SK-N-SH (cell line): ENCODE measurements at regions not wholly inside any gene's neighbourhood (a gene's known extent, or its start where the extent isn't known, plus 50 kb on each side); places are given as distances from the start of the nearest gene placed in this dataset.

ENCODE experiments used
- CTCF ChIA-PET: fragments of 300-600, 350-600 bp; formaldehyde crosslinking; extraction: SDS; loops from one replicate; lab custom pipeline; 2021; lab: Yijun Ruan, JAX
- POLR2A ChIA-PET: fragments of 350-600 bp; sonication (Branson Sonifier 250); formaldehyde crosslinking; extraction: SDS; loops from one replicate; lab custom pipeline; 2020; ENCODE audit warnings: antibody characterized with exemption, inconsistent platforms; lab: Yijun Ruan, JAX
- DNase-seq: peaks from one replicate; pipeline ENCODE4 v3.0.0; 2012
- H2AFZ ChIP-seq: fragments of 200-600 bp; sonication (generic); 2 replicates; pipeline ENCODE4 v1.8.1; 2016; ENCODE audit warnings: antibody characterized with exemption, mild to moderate bottlenecking, low read depth
- H3F3A ChIP-seq: fragments of 200-600 bp; sonication (generic); replicated peaks from 2 replicates; pipeline ENCODE3; 2016; ENCODE audit warnings: antibody characterized with exemption, mild to moderate bottlenecking; ENCODE audit not compliant: insufficient read depth
- H3K27ac ChIP-seq, 2 experiments: fragments of 200-500 bp in 1 of 2; fragments of 200-600 bp in 1 of 2; sonication (Bioruptor generic) in 1 of 2; sonication (generic), shearing (Covaris generic) in 1 of 2; 2 replicates each; pipeline versions ENCODE4 v1.5.1 to v1.6.1; 2014 to 2016; ENCODE audit warnings: low read depth in 2 of 2, inconsistent platforms in 1 of 2, low read length in 1 of 2, mild to moderate bottlenecking in 1 of 2, mixed read lengths in 1 of 2
- H3K27me3 ChIP-seq: fragments of 200-600 bp; sonication (generic), shearing (Covaris generic); 2 replicates; pipeline ENCODE4 v1.6.1; 2016; ENCODE audit warnings: mixed run types; ENCODE audit not compliant: insufficient read depth
- H3K36me3 ChIP-seq, 2 experiments: fragments of 200-500 bp in 1 of 2; fragments of 200-600 bp in 1 of 2; sonication (Bioruptor generic) in 1 of 2; sonication (generic) in 1 of 2; replicated peaks in 1 of 2; 2 replicates each; pipeline versions ENCODE3 to v1.5.1; 2014 to 2016; ENCODE audit warnings: low read length in 1 of 2, mild to moderate bottlenecking in 1 of 2; ENCODE audit not compliant: insufficient read depth in 2 of 2, control insufficient read depth in 1 of 2
- H3K4me1 ChIP-seq, 2 experiments: fragments of 200-500 bp in 1 of 2; fragments of 200-600 bp in 1 of 2; sonication (Bioruptor generic) in 1 of 2; sonication (generic), shearing (Covaris generic) in 1 of 2; 2 replicates each; pipeline versions ENCODE4 v1.5.1 to v1.6.1; 2014 to 2016; ENCODE audit warnings: low read depth in 1 of 2, low read length in 1 of 2, mixed run types in 1 of 2; ENCODE audit not compliant: insufficient read depth in 2 of 2, control insufficient read depth in 1 of 2
- H3K4me2 ChIP-seq: fragments of 200-600 bp; sonication (generic), shearing (Covaris generic); 2 replicates; pipeline ENCODE4 v1.6.1; 2017; ENCODE audit warnings: mixed run types
- H3K4me3 ChIP-seq, 2 experiments: fragments of 200-500 bp in 1 of 2; fragments of 200-600 bp in 1 of 2; sonication (Bioruptor generic) in 1 of 2; sonication (generic), shearing (Covaris generic) in 1 of 2; 2 replicates each; pipeline versions ENCODE4 v1.5.1 to v1.8.1; 2014 to 2016; ENCODE audit warnings: low read depth in 2 of 2, inconsistent platforms in 1 of 2, low read length in 1 of 2, mild to moderate bottlenecking in 1 of 2, mixed read lengths in 1 of 2, moderate library complexity in 1 of 2
- H3K79me2 ChIP-seq: fragments of 200-600 bp; sonication (generic); 2 replicates; pipeline ENCODE4 v1.8.1; 2017; ENCODE audit warnings: mild to moderate bottlenecking; ENCODE audit not compliant: insufficient read depth
- H3K9ac ChIP-seq: fragments of 200-600 bp; sonication (generic); 2 replicates; pipeline ENCODE4 v1.6.1; 2017; ENCODE audit warnings: mixed run types
- H3K9me2 ChIP-seq: fragments of 200-600 bp; sonication (generic); 2 replicates; pipeline ENCODE4 v1.6.1; 2017; ENCODE audit warnings: mixed run types
- H3K9me3 ChIP-seq: fragments of 200-600 bp; sonication (generic); 2 replicates; pipeline ENCODE4 v1.6.1; 2017; ENCODE audit warnings: mixed run types, mild to moderate bottlenecking, moderate library complexity
- H4K20me1 ChIP-seq: fragments of 200-600 bp; sonication (generic); 2 replicates; pipeline ENCODE4 v1.6.1; 2017; ENCODE audit warnings: mild to moderate bottlenecking, mixed run types; ENCODE audit not compliant: insufficient read depth
- CHD2 ChIP-seq: fragments of 150-350 bp; IDR thresholded peaks from 2 replicates; pipeline ENCODE4 v1.6.1; 2018; ENCODE audit warnings: low read length; ENCODE audit not compliant: partially characterized antibody
- ELF1 ChIP-seq: IDR thresholded peaks from 2 replicates; pipeline ENCODE4 v1.4.0; 2012
- EP300 ChIP-seq, 2 experiments: IDR thresholded peaks; 2 replicates each; pipeline versions ENCODE4 v1.4.0 to v1.6.1; 2012; ENCODE audit warnings: borderline replicate concordance in 1 of 2, low read depth in 1 of 2, low read length in 1 of 2
- FOXJ3 ChIP-seq: sonication (generic); formaldehyde crosslinking; IDR thresholded peaks from 2 replicates; pipeline ENCODE4 v1.5.1; 2020; ENCODE audit warnings: mild to moderate bottlenecking, missing genetic modification reagents
- GABPA ChIP-seq: IDR thresholded peaks from 2 replicates; pipeline ENCODE4 v1.4.0; 2012; ENCODE audit warnings: low read depth, mild to moderate bottlenecking
- JUND ChIP-seq: IDR thresholded peaks from 2 replicates; pipeline ENCODE4 v1.4.0; 2012
- MEF2A ChIP-seq: IDR thresholded peaks from 2 replicates; pipeline ENCODE4 v1.4.0; 2012; ENCODE audit warnings: low read depth, borderline replicate concordance
- NFIC ChIP-seq: IDR thresholded peaks from 2 replicates; pipeline ENCODE4 v1.4.0; 2012; ENCODE audit warnings: borderline replicate concordance
- NRF1 ChIP-seq: IDR thresholded peaks from 2 replicates; pipeline ENCODE4 v1.6.1; 2012; ENCODE audit warnings: low read depth, mild to moderate bottlenecking, low read length
- RXRA ChIP-seq: IDR thresholded peaks from 2 replicates; pipeline ENCODE4 v1.4.0; 2012; ENCODE audit warnings: low read depth, mild to moderate bottlenecking, borderline replicate concordance
- SIN3A ChIP-seq: IDR thresholded peaks from 2 replicates; pipeline ENCODE4 v1.6.1; 2012; ENCODE audit warnings: low read depth, mild to moderate bottlenecking, low read length, moderate library complexity, borderline replicate concordance
- SMC3 ChIP-seq: IDR thresholded peaks from 2 replicates; pipeline ENCODE4 v1.6.1; 2012; ENCODE audit warnings: low read depth, low read length, improper control_type of control experiment
- TCF12 ChIP-seq: IDR thresholded peaks from 2 replicates; pipeline ENCODE4 v1.4.0; 2012
- WGBS: methylation state at CpG from one replicate; pipeline ENCODE4 v1.1.6; 2017; ENCODE audit warnings: low lambda C conversion rate; 5-methylcytosine and 5-hydroxymethylcytosine counted together
- TF ChIP-seq, protein P1 (sequence below): fragments of 150-350 bp; IDR thresholded peaks from 2 replicates; pipeline ENCODE4 v1.6.1; 2016; ENCODE audit warnings: mild to moderate bottlenecking, low read depth, low read length

DNA sequence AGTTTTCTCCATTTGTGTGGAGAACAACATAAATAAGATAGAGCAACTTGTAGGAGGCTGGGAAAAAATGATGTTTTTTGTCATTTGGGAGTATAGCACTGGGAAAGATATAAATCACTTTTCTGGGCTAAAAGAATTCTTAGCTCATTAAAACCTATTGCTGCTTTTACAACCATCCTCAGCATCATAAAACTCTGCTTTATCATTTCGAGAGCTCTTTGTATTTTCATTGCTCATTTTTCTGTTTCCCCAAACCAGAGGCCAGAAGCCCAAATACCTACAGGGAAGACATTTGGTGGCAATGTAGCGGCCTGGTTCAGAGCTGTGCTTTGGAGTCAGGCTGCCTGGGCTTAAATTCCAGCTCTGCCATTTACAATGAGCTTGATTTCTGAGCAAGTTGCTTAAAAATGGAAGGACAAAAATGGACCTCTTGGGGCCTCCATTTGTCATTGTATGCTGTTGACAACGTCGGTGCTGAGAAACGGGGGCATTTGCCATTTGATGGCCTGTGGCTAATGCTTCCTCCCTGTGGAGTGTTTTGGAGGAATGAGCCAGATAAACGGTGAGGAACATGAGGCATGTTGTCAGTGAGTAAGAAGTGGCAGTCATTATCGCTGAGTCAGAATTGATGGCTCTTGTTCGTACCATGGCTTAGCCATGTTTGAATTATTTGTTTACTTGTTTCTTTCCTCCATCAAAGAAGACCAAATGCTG lies 260.0 kb downstream of the EBLN2 start:
- Histone ChIP-seq H4K20me1 (no peaks in the 10 kb centered on the region), H3K36me3 (no peaks in the 10 kb centered on the region), H2AFZ (no peak overlapping the region), H3K79me2 (no peaks in the 10 kb centered on the region), H3F3A (no peaks in the 10 kb centered on the region), H3K9me3 (0 out of 2 replicates have a peak, but pooled peaks cover 5% of the 10 kb centered on the region), H3K27me3 (no peaks in the 10 kb centered on the region; the same call in 1 of the 2 replicates), H3K4me2 (no peak overlapping the region), H3K27ac (no peak overlapping the region), H3K4me3 (no peak overlapping the region), H3K9me2 (no peaks in the 10 kb centered on the region), H3K4me1 (no peaks in the 10 kb centered on the region; a peak in 1 of 4 replicates), H3K9ac (no peak overlapping the region)
- POLR2A ChIA-PET: no interaction called here
- CTCF ChIA-PET: interaction anchor here (0.9 kb wide), 1 partner anchor 12 kb away, joined by 3 read pairs; no protein-coding TSS in a partner anchor
- WGBS: 43% methylated on average over 8 of the region's 8 CpGs
- no peak for DNase-seq
- TF ChIP-seq SMC3: no peak
- TF ChIP-seq GABPA: no peak
- TF ChIP-seq, protein P1, sequence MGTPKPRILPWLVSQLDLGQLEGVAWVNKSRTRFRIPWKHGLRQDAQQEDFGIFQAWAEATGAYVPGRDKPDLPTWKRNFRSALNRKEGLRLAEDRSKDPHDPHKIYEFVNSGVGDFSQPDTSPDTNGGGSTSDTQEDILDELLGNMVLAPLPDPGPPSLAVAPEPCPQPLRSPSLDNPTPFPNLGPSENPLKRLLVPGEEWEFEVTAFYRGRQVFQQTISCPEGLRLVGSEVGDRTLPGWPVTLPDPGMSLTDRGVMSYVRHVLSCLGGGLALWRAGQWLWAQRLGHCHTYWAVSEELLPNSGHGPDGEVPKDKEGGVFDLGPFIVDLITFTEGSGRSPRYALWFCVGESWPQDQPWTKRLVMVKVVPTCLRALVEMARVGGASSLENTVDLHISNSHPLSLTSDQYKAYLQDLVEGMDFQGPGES: no peak
- TF ChIP-seq JUND: no peak
- TF ChIP-seq EP300 (IDR thresholded peaks at IDR 0.05; ENCODE audit: borderline replicate concordance in 1 of 2, low read depth in 1 of 2, low read length in 1 of 2): no peak

DNA sequence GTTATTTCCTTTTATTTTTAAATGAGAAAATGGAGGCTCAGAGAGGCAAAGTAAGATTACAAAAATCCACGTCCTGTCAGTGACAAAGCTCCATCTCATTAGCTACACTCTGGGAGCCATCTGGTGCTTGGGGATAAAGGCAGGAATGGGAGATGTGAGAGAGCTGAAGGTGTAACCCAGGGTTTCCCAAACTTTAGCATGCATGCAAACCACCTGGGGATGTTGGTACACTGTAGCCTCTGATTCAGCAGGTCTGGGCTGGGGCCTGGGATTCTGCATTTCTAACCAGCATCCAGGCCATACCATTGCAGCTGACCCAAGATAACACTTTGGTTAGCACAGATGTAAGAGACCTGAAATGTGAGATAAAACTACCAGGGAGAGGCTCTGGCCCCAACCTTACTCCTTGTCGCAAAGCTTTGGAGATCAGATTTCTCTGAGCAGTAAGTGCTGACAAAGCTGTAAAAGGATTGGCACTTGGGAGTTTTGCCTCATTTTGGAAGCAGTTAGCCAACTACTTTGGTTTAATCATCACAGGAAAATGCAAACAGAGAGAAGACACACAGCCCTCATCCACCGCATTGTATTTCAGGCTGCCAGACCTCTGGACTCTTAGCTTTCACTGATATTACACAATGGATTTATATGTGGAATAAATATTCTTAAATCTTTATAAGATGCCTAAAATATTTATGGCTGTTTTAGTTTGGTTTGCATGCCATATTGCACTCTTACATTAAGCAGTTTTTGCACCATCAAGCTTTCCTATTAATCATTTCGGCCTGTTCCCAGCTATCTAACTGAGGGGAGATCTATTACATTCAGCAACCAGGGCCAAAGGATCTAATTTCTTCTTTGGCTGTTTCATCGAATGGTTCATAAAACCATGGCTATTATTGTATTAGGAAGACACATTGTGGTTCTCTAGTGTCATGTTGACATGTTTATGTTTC lies 263.0 kb downstream of the EBLN2 start:
- H3K27me3 ChIP-seq: no peaks in the 10 kb centered on the region; the same call in 1 of the 2 replicates
- no peaks in the 10 kb centered on the region for H3F3A ChIP-seq
- 64% methylated on average over 5 of the region's 5 CpGs for WGBS
- 0 out of 2 replicates have a peak, but pooled peaks cover 5% of the 10 kb centered on the region for H3K9me3 ChIP-seq
- TF ChIP-seq RXRA: no peak
- no peak for TF ChIP-seq CHD2
- no peak for TF ChIP-seq NFIC
- TF ChIP-seq TCF12: no peak
- TF ChIP-seq ELF1: no peak
- TF ChIP-seq SIN3A: no peak
- TF ChIP-seq MEF2A: no peak
- no peak for TF ChIP-seq FOXJ3 (CRISPR knock-in tag)
- TF ChIP-seq NRF1: no peak
- TF ChIP-seq SMC3: no peak
- no peak for TF ChIP-seq EP300 (IDR thresholded peaks at IDR 0.05; ENCODE audit: borderline replicate concordance in 1 of 2, low read depth in 1 of 2, low read length in 1 of 2)
- TF ChIP-seq, all 33 proteins: peak for 0
- H3K79me2 ChIP-seq: no peaks in the 10 kb centered on the region
- H3K4me1 ChIP-seq: no peaks in the 10 kb centered on the region; a peak in 1 of 4 replicates
- no peaks in the 10 kb centered on the region for H3K9me2 ChIP-seq
- no peak overlapping the region for H3K4me3 ChIP-seq
- no peak overlapping the region for H3K4me2 ChIP-seq
- H4K20me1 ChIP-seq: no peaks in the 10 kb centered on the region
- H3K27ac ChIP-seq: no peak overlapping the region
- no peak overlapping the region for H3K9ac ChIP-seq
- ChIA-PET CTCF (no interaction called here), POLR2A (no interaction called here)
- DNase-seq: no peak
- no peaks in the 10 kb centered on the region for H3K36me3 ChIP-seq
- no peak overlapping the region for H2AFZ ChIP-seq
